NCI-H446 treated with DMSO at 0.1 percent for 48 hours (cell line): ENCODE measurements at regions not wholly inside any gene's neighbourhood (a gene's known extent, or its start where the extent isn't known, plus 50 kb on each side); places are given as distances from the start of the nearest gene placed in this dataset.

Experiments used
- DNase-seq: peaks from one replicate; lab custom pipeline; 2025; lab: John Stamatoyannopoulos, UW

DNA sequence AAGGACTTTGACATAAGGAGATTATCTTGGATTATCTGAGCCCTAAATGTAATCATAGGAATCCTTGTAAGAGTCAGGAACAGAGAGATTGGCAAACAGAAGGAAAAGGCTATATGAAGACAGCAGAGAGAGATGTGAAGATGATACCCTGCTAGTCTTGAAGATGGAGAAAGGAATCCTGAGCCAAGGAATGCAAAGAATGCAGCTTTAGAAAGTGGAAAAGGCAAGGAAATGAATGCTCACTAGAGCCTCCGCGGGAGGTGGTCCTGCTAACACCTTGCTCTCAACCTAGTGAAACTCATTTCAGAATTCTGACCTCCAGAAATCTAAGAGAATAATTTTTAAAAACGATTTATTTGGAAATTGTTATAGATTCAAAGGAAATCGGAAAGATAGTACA is 117.1 kb downstream of the TBXT start:
- DNase-seq, result no peak

GRCh38 chr6:166046982-166047381 is 120.7 kb downstream of the TBXT start:
- DNase-seq, result no peak

GRCh38 chr6:166046226-166046625 is 121.4 kb downstream of the TBXT start:
- no peak for DNase-seq

DNA sequence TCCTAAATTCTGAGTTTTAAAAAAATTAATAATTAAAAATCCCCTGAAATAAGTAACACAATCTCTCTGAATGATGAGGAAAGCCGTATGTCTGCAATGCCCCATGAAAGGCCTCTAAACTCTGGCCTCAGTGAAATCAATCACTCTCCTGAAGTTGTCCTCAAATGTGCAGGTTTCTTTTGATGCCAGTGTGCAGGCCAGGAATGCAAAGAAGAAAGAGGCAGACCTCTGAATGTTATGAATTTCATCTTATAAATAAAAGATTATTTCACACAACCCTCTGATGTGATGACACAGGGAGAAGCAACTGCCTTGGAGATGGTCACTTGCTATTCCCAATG is 121.8 kb downstream of the TBXT start:
- DNase-seq, result no peak

GRCh38 chr6:166045173-166045859 is 122.3 kb downstream of the TBXT start:
- DNase-seq, result no peak

DNA sequence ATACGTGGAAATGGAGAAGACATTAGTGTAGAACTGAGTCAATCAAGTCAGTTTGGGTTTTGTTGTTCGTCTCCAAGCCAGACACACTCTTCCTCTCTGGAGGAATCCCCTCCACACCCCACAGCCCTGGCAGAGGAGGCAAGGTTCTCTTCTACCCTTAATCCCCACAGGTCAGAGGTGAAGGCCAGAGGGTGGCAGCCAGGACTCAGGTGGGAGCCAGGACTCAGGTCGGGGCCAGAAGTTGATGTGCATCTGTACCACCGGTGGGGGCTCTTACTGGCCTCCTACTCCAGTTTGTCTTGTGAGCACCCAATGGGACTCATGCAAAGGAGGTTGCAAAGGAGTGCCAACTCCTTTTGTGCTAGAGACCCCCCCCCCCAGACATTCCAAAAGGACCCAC is 126.4 kb downstream of the TBXT start:
- no peak for DNase-seq

GRCh38 chr6:166040292-166040691 is 127.4 kb downstream of the TBXT start:
- no peak for DNase-seq

DNA sequence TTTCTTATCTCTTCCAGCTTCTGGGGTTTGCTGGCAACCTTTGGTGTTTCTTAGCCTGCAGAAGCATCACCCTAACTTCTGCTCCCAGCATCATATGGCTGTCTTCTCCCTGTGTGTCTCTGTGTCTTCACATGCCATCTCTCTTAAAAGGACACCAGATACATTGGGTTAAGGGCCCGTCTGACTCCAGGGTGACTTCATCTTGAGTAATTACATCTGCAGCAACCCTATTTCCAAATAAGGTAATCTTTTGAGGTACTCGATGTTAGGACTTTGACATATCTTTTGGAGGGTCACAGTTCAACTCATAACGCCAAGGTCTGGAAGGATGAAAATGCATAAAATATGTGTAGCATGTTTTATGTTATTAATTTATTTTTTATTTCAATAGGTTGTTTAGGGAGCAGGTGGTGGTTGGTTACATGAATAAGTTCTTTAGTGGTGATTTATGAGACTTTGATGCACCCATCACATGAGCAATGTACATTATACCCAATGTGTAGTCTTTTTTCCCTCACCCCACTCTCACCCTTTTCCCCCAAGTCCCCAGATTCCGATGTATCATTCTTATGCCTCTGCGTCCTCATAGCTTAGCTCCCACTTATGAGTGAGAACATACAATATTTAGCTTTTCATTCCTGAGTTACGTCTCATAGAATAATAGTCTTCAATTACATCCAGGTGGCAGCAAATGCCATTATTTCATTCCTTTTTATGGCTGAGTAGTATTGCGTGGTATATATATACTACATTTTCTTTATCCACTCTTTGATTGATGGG is 131.1 kb downstream of the TBXT start:
- no peak for DNase-seq

DNA sequence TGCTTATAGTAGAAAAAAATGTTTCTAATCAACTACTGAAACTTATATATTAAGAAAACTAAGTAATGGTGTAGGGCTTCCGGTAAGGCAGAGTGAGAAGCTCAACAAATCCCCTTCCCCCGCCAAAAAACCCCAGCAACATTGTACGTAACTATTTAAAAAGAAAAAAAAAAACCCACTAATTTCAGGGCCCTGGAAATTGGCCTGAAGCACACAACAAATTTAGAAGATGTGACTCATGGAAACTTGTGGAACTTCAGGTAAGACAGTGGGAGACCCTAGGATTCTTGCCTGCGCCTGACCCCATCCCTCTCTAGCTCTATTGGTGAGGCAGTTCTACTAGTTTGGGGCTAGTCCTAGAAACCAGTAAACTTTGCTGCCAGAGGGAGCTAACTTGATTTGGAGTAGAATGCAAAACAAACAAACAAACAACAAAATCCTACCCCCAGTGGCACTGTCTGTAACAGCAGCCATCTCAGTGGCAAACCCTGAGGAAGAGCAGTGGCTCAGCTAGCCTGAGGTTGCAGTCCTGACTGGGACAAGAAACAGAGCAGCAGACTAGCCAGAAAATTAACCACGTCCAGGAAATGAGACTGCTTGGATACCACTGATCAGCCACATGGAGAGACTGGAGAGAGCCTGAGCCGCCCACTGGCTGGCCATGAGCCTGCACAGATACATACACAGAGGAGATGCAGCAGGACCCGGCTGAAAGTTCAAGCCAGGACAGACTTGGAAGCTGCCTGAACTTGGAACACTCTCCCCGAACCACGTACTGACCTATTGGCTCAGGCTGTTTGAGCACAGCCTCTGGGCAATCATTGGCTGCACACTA is 135.1 kb downstream of the TBXT start:
- DNase-seq, result no peak

- DNase-seq, result no peak
Observed at GRCh38 chr6:166031275-166031674, 136.4 kb downstream of the TBXT start.

GRCh38 chr6:166029506-166029905 is 138.1 kb downstream of the TBXT start:
- DNase-seq, result no peak

GRCh38 chr6:166027761-166028160 is 139.9 kb downstream of the TBXT start:
- no peak for DNase-seq

DNA sequence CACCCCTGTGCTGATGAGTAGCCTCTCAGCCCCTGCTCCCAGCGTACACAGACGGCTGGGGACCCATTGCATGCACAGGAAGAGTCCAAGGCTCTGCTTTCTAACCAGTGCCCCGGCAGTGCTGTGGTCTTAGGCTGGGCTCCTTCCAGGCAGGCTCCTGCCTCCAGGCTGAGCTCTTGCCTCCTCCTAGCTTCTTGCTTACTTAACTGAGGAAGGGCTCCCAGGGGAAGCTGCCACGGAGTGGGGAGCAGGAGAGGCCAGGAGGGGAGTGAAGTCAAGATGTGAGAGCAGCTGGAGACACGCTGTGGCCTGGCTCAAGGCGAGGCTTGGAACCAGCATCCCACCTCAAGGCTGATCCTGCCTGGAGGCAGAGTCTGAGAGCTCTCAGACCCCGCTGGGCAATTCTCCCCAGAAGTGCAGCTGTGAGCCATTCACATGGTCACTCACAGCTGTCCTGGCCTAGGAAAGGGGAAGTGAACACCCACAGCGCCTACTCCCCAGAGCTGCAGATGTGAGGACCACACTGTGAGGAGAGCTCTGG is 141.0 kb downstream of the TBXT start:
- DNase-seq, result no peak

DNA sequence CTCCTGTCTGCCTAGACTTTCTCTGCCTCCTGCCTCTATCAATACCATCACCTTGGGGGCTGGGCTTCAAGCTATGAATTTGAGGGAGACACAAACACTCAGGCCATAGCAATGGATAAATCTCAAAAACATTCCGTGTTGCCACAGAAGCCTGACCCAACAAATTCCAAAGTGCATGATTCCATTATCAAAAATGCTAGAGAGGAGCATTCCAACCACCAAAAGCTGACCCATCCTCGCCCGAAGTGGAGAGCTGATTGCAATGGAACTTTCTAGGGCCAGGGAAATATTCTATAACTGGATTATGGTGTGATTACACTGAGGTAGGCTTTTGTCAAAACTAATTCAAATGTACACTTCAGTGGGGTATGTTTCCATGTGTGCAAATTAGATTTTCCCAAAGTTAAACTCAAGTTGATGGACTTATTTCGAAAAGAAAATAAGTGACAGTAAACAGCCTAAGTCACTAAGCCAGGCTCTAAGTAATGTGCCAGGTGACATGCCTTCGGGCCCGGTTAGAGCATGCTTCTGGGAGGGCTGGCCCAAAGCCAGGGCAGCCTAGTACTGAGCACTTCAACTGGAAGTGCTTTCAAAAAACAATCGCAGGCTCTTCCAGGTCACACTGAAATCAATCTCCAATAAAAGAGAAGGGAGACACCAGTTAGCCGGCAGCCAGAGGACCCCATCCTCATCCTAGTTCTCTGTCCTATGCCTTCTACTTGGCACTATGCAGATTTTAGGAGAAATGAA is 142.3 kb downstream of the TBXT start:
- DNase-seq, result no peak

GRCh38 chr6:166024252-166024651 is 143.4 kb downstream of the TBXT start:
- no peak for DNase-seq

DNA sequence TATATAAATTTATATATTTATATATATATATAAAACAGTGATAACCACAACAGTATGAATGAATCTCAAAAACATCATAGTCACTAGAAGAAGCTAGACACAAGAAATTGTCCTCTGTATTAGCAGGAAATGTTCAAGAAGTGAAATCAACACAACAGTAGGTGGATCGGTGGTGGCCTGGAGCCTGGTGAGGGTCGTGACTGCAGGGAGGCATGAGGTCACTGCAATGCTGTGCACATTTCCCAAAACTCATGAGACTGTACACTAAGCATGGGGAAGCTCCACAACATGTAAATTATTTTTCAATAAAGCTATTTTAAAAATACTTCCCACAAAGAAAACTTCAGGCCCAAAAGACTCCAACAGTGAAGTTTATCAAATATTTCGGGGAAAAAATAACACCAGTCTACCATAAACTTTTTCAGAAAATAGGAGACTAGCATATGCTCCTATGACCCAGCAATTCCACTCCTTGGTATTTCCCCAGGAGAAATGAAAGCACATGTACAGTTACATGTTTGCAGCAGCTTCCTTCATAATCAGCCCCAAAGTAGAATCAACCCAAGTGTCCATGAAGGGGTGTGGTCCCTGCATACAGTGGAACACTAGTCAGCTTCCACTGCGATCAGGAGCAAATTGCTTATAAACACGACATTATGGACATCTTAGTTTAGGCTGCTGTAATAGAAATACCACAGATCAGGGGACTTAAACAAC is 144.2 kb downstream of the TBXT start:
- DNase-seq, result no peak

GRCh38 chr6:166021429-166021828 is 146.2 kb downstream of the TBXT start:
- DNase-seq, result no peak

DNA sequence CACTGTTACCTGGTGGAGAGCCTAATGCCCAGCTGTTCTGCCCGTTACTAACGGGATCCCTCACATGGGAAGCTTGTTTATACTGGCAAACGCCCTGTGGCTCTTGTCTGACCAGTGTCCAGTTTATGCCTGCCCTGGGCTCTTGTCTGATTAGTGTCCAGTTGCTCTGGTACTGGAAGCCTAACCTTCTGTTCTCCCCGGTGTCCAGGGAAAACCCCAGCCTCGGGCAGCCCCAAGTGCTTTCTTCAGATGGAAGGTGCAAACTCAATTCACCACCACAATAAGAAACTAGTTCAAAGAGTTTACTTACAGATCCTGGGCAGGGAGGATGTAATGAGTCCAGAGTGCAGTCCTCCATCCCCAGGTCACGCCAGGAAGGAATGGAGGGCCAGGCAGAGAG is 148.4 kb downstream of the TBXT start:
- no peak for DNase-seq

DNA sequence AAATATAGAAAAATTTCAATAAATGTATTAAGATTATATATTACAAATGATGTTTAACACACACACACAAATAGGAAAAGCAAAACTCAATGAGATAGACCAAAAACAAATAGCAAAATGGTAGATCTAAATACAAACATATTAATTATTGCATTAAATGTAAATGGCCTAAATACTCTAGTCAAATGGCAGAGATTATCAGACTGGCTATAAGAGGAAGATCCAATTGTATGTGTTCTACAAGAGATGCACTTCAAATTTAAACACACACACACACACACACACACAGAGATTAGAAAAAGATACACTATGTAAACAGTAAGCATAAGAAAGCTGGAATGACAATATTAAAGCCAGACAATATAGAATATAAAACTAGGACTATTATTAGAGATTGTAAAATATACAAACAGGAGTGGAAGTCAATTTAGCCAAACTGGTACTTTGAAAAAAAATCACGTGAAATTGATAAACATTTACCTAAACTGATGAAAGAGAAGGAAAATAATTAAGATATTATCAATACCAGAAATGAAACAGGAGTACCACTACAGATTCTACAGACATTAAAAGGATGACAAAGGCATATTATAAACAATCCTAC is 150.5 kb downstream of the TBXT start:
- no peak for DNase-seq

DNA sequence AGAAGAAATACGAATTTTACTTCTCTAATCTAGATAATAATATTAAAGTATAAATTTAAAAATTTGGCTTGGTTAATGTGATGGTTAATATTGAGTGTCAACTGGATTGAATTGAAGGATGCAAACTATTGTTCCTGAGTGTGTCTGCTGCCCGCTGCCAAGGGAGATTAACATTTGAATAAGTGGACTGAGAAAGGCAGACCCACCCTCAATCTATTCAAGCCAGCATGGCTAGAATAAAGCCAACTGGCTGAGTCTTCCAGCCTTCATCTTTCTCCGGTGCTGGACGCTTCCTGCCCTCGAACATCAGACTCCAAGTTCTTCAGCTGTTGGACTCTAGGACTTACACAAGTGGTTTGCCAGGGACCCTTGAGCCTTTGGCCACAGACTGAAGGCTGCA is 152.7 kb downstream of the TBXT start:
- no peak for DNase-seq
